ENCODE measurements at regions not wholly inside any gene's neighbourhood (a gene's known extent, or its start where the extent isn't known, plus 50 kb on each side); places are given as distances from the start of the nearest gene placed in this dataset.

GRCh38 chr10:113252650-113253618 is 299.9 kb upstream of the HABP2 start:
- DNase-seq (ENCODE audit: low read depth in 2 of 2), result no peak

- no peak for DNase-seq (ENCODE audit: low read depth in 2 of 2)
These were observed 293.2 kb upstream of the HABP2 start for GRCh38 chr10:113259576-113260226.

- DNase-seq (ENCODE audit: low read depth in 2 of 2), result no peak
These were observed 291.7 kb upstream of the HABP2 start for GRCh38 chr10:113261161-113261560.

- DNase-seq (ENCODE audit: low read depth in 2 of 2), result peak in 1 of 2 donors; percentile 47
These were observed 291.2 kb upstream of the HABP2 start for GRCh38 chr10:113261611-113262091.

GRCh38 chr10:113263056-113263455 is 289.8 kb upstream of the HABP2 start:
- no peak for DNase-seq (ENCODE audit: low read depth in 2 of 2)

- DNase-seq (ENCODE audit: low read depth in 2 of 2), result no peak
These were observed 288.3 kb upstream of the HABP2 start for GRCh38 chr10:113264333-113265131.

GRCh38 chr10:113266147-113266546 is 286.7 kb upstream of the HABP2 start:
- no peak for DNase-seq (ENCODE audit: low read depth in 2 of 2)

GRCh38 chr10:113267619-113268562 is 285.0 kb upstream of the HABP2 start:
- DNase-seq (ENCODE audit: low read depth in 2 of 2), result peak in 1 of 2 donors; percentile 24

- DNase-seq (ENCODE audit: low read depth in 2 of 2), result no peak
These were observed 283.5 kb upstream of the HABP2 start for GRCh38 chr10:113269333-113269732.

- DNase-seq (ENCODE audit: low read depth in 2 of 2), result peak in 1 of 2 donors; percentile 14
These were observed 280.3 kb upstream of the HABP2 start for GRCh38 chr10:113272511-113272910.

- peak; percentile 44 to 76 for DNase-seq (ENCODE audit: low read depth in 2 of 2)
These were observed 279.4 kb upstream of the HABP2 start for GRCh38 chr10:113273181-113274163.

- DNase-seq (ENCODE audit: low read depth in 2 of 2), result peak in 1 of 2 donors; percentile 29
These were observed 278.6 kb upstream of the HABP2 start for GRCh38 chr10:113274176-113274829.

GRCh38 chr10:113278221-113278620 is 274.6 kb upstream of the HABP2 start:
- DNase-seq (ENCODE audit: low read depth in 2 of 2), result peak in 1 of 2 donors; percentile 10

GRCh38 chr10:113278664-113279063 is 274.2 kb upstream of the HABP2 start:
- DNase-seq (ENCODE audit: low read depth in 2 of 2), result peak in 1 of 2 donors; percentile 72

GRCh38 chr10:113279262-113279661 is 273.6 kb upstream of the HABP2 start:
- DNase-seq (ENCODE audit: low read depth in 2 of 2), result no peak

- DNase-seq (ENCODE audit: low read depth in 2 of 2), result no peak
These were observed 270.3 kb upstream of the HABP2 start for GRCh38 chr10:113282564-113282963.

GRCh38 chr10:113283189-113283588 is 269.7 kb upstream of the HABP2 start:
- peak in 1 of 2 donors; percentile 16 for DNase-seq (ENCODE audit: low read depth in 2 of 2)

GRCh38 chr10:113284635-113285034 is 268.2 kb upstream of the HABP2 start:
- no peak for DNase-seq (ENCODE audit: low read depth in 2 of 2)

GRCh38 chr10:113285305-113285704 is 267.5 kb upstream of the HABP2 start:
- DNase-seq (ENCODE audit: low read depth in 2 of 2), result no peak
